Kidney (tissue), 13 donors: ENCODE measurements at regions not wholly inside any gene's neighbourhood (a gene's known extent, or its start where the extent isn't known, plus 50 kb on each side); places are given as distances from the start of the nearest gene placed in this dataset.

Source experiments
- DNase-seq, 5 donors: peaks; one replicate each; pipeline ENCODE4 v3.0.0-alpha.2; 2013 to 2020
- FAIRE-seq: peaks from 2 replicates; lab custom pipeline; 2012; peaks lifted over from hg19 to GRCh38; lab: Jason Lieb, UNC
- H3K27ac ChIP-seq, 2 donors: one replicate each; pipeline ENCODE4 v1.7.0; 2013; ENCODE audit warnings: low read depth in 2 of 2, low read length in 2 of 2, inconsistent platforms in 1 of 2
- H3K27me3 ChIP-seq: one replicate; pipeline ENCODE4 v1.7.1; 2013; ENCODE audit warnings: low read length, inconsistent platforms; ENCODE audit not compliant: control insufficient read depth, insufficient read depth
- H3K36me3 ChIP-seq, 3 donors: one replicate each; pipeline versions ENCODE4 v1.7.0 to v1.7.1; 2013; ENCODE audit warnings: low read length in 3 of 3, control low read depth in 1 of 3, inconsistent platforms in 1 of 3; ENCODE audit not compliant: insufficient read depth in 3 of 3, control insufficient read depth in 2 of 3
- H3K4me1 ChIP-seq, 3 donors: one replicate each; pipeline versions ENCODE4 v1.7.0 to v1.7.1; 2013; ENCODE audit warnings: low read length in 3 of 3, inconsistent platforms in 1 of 3, low read depth in 1 of 3; ENCODE audit not compliant: control insufficient read depth in 2 of 3, insufficient read depth in 2 of 3
- H3K4me3 ChIP-seq, 3 donors: one replicate each; pipeline versions ENCODE4 v1.7.0 to v1.8.1; 2013; ENCODE audit warnings: low read length in 3 of 3, control low read depth in 1 of 3, inconsistent platforms in 1 of 3
- H3K9ac ChIP-seq, 3 donors: one replicate each; pipeline versions ENCODE4 v1.7.0 to v1.7.1; 2013; ENCODE audit warnings: low read length in 3 of 3, control low read depth in 1 of 3, inconsistent platforms in 1 of 3
- H3K9me3 ChIP-seq, 3 donors: one replicate each; pipeline versions ENCODE4 v1.7.0 to v1.7.1; 2013; ENCODE audit warnings: low read length in 3 of 3, control low read depth in 1 of 3, inconsistent platforms in 1 of 3; ENCODE audit not compliant: control insufficient read depth in 2 of 3, insufficient read depth in 1 of 3
- CTCF ChIP-seq: IDR thresholded peaks from 3 replicates; pipeline ENCODE4 v1.5.1; 2012; ENCODE audit warnings: mild to moderate bottlenecking, moderate library complexity, borderline replicate concordance; ENCODE audit not compliant: insufficient read depth; ENCODE audit errors: extremely low read depth
- intact Hi-C: fragments of 100-400 bp; cut with DNase I; formaldehyde crosslinking; loops from one replicate; pipeline ENCODE4 v1.11.1; 2022
- donor health status: control.
- donor health status: control.
- donor health status: control.
- donor health status: control.
- donor health status: control.
- donor health status: DM: yes; HTN: yes; CAD: no.
- donor health status: Normal renal cell carcinoma (clear cell type).

- no peak overlapping the region for H3K9ac ChIP-seq
- intact Hi-C loops: no loop called here
- no peaks in the 10 kb centered on the region for H3K36me3 ChIP-seq
- no peaks in the 10 kb centered on the region for H3K27me3 ChIP-seq
- no peak for FAIRE-seq
- no peaks in the 10 kb centered on the region for H3K4me1 ChIP-seq
- TF ChIP-seq CTCF: no peak
- no peak for DNase-seq
- no peak overlapping the region for H3K4me3 ChIP-seq
- H3K9me3 ChIP-seq: no peaks in the 10 kb centered on the region
- H3K27ac ChIP-seq: no peak overlapping the region
Observed at GRCh38 chr9:79329861-79330260, 241.9 kb upstream of the TLE4 start.

DNA sequence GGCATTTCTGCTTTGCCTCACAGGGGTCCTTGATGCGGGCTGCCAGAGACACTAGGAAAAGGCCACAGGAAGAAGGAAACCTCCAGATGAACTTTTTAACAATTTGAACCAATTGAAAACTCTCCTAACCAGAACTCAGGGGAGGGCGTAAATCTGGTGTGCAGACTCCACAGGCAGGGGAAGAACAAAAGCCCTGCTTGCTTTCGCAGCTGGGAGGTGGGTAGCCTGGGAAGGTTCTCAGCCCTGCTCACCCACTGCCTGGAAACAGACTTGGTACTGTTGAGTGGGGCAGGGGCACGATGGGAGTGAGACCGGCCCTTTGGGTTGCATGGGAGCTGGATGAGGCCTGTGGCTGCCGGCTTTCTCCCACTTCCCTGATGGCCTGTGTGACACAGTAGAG, 237.8 kb upstream of the TLE4 start:
- Histone ChIP-seq H3K27ac (no peak overlapping the region), H3K4me3 (no peak overlapping the region), H3K4me1 (no peaks in the 10 kb centered on the region), H3K9ac (no peak overlapping the region), H3K36me3 (no peaks in the 10 kb centered on the region), H3K9me3 (peaks cover 0 to 13% (median 0%) of the 10 kb centered on the region in 3 donors), H3K27me3 (no peaks in the 10 kb centered on the region)
- no peak for TF ChIP-seq CTCF
- intact Hi-C loops: no loop called here
- FAIRE-seq (no peak), DNase-seq (no peak)

GRCh38 chr9:79334711-79335110, 237.1 kb upstream of the TLE4 start:
- Histone ChIP-seq H3K9ac (no peak overlapping the region), H3K27me3 (no peaks in the 10 kb centered on the region), H3K4me1 (no peaks in the 10 kb centered on the region), H3K4me3 (no peak overlapping the region), H3K36me3 (no peaks in the 10 kb centered on the region), H3K9me3 (peaks cover 0 to 13% (median 0%) of the 10 kb centered on the region in 3 donors), H3K27ac (no peak overlapping the region)
- FAIRE-seq: no peak
- TF ChIP-seq CTCF: no peak
- no peak for DNase-seq
- intact Hi-C loops: no loop called here

DNA sequence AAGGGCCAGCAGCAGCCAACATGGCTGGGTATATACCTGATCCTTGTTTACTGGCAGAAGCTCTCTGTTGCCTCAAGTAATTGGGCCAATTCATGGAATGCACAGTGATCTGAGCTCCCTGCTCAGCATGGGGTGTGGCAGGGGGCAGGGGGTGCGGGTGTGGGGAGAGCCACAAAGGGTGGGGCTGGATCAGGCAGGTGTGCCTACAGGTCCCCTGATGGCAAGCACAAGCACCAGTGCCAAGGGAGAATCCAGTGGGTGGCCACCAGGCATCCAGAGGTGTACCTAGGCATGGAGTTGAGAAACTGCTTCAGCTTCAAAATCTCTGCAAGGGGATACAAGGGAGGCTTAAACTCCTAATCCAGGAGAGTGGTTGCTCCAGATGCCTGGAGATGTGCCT, 235.8 kb upstream of the TLE4 start:
- DNase-seq (peak in 1 of 5 donors; percentile 51), FAIRE-seq (no peak)

More for the DNA sequence above, 235.8 kb upstream of the TLE4 start:
- H3K4me1 ChIP-seq: no peaks in the 10 kb centered on the region
- H3K9me3 ChIP-seq: peaks cover 0 to 13% (median 0%) of the 10 kb centered on the region in 3 donors
- no peaks in the 10 kb centered on the region for H3K36me3 ChIP-seq
- no peak overlapping the region for H3K9ac ChIP-seq
- TF ChIP-seq CTCF: no peak
- intact Hi-C loops: no loop called here
- H3K27ac ChIP-seq: no peak overlapping the region
- no peak overlapping the region for H3K4me3 ChIP-seq
- no peaks in the 10 kb centered on the region for H3K27me3 ChIP-seq
